ENCODE measurements at regions not wholly inside any gene's neighbourhood (a gene's known extent, or its start where the extent isn't known, plus 50 kb on each side); places are given as distances from the start of the nearest gene placed in this dataset.
"Not testable (repeated sequence)": the region's sequence is repeated elsewhere in the genome, so short reads cannot be mapped to it uniquely, and the experiment has no call there.

GRCh38 chr9:100639854-100640253 is 62.0 kb downstream of the CAVIN4 start:
- H3K36me3 ChIP-seq: no peaks in the 10 kb centered on the region
- TF ChIP-seq POLR2A (IDR thresholded peaks at IDR 0.05) (no peak), CTCF (IDR thresholded peaks at IDR 0.05) (no peak), POLR2AphosphoS5 (IDR thresholded peaks at IDR 0.05; ENCODE audit: insufficient read depth in 1 of 2, low read depth in 1 of 2) (no peak)
- intact Hi-C loops (cut with DNase I): no loop called here
- H3K9me3 ChIP-seq: no peaks in the 10 kb centered on the region
- no peak overlapping the region for H3K27ac ChIP-seq
- H3K27me3 ChIP-seq: no peaks in the 10 kb centered on the region
- H3K4me3 ChIP-seq: no peak overlapping the region
- no peak for DNase-seq (ENCODE audit: extremely low spot score in 2 of 2)
- no peaks in the 10 kb centered on the region for H3K4me1 ChIP-seq

GRCh38 chr9:100640447-100641050 is 62.7 kb downstream of the CAVIN4 start:
- H3K27me3 ChIP-seq: no peaks in the 10 kb centered on the region
- intact Hi-C loops (cut with DNase I): no loop called here
- H3K36me3 ChIP-seq: no peaks in the 10 kb centered on the region
- no peak overlapping the region for H3K27ac ChIP-seq
- TF ChIP-seq POLR2A (IDR thresholded peaks at IDR 0.05): no peak
- no peak for TF ChIP-seq CTCF (IDR thresholded peaks at IDR 0.05)
- no peak for TF ChIP-seq POLR2AphosphoS5 (IDR thresholded peaks at IDR 0.05; ENCODE audit: insufficient read depth in 1 of 2, low read depth in 1 of 2)
- H3K9me3 ChIP-seq: no peaks in the 10 kb centered on the region
- no peak overlapping the region for H3K4me3 ChIP-seq
- DNase-seq (ENCODE audit: extremely low spot score in 2 of 2): no peak
- no peaks in the 10 kb centered on the region for H3K4me1 ChIP-seq

GRCh38 chr9:100641166-100641565 is 63.3 kb downstream of the CAVIN4 start:
- DNase-seq (ENCODE audit: extremely low spot score in 2 of 2): no peak
- Histone ChIP-seq H3K27ac (no peak overlapping the region), H3K4me1 (no peaks in the 10 kb centered on the region), H3K9me3 (no peaks in the 10 kb centered on the region), H3K4me3 (no peak overlapping the region), H3K36me3 (no peaks in the 10 kb centered on the region), H3K27me3 (no peaks in the 10 kb centered on the region)
- no peak for TF ChIP-seq POLR2A (IDR thresholded peaks at IDR 0.05)
- TF ChIP-seq CTCF (IDR thresholded peaks at IDR 0.05): no peak
- no peak for TF ChIP-seq POLR2AphosphoS5 (IDR thresholded peaks at IDR 0.05; ENCODE audit: insufficient read depth in 1 of 2, low read depth in 1 of 2)
- intact Hi-C loops (cut with DNase I): no loop called here

GRCh38 chr9:100652850-100653249 is 75.0 kb downstream of the CAVIN4 start:
- DNase-seq (ENCODE audit: extremely low spot score in 2 of 2): no peak
- no peak overlapping the region for H3K4me3 ChIP-seq
- no peaks in the 10 kb centered on the region for H3K9me3 ChIP-seq
- no peak for TF ChIP-seq POLR2AphosphoS5 (IDR thresholded peaks at IDR 0.05; ENCODE audit: insufficient read depth in 1 of 2, low read depth in 1 of 2)
- H3K27ac ChIP-seq: no peak overlapping the region
- H3K27me3 ChIP-seq: no peaks in the 10 kb centered on the region
- H3K36me3 ChIP-seq: no peaks in the 10 kb centered on the region
- H3K4me1 ChIP-seq: no peaks in the 10 kb centered on the region
- intact Hi-C loops (cut with DNase I): no loop called here

GRCh38 chr9:100653643-100654334 is 75.9 kb downstream of the CAVIN4 start:
- Histone ChIP-seq H3K27me3 (no peaks in the 10 kb centered on the region), H3K4me3 (no peak overlapping the region), H3K9me3 (no peaks in the 10 kb centered on the region), H3K36me3 (no peaks in the 10 kb centered on the region), H3K4me1 (no peaks in the 10 kb centered on the region), H3K27ac (no peak overlapping the region)
- intact Hi-C loops (cut with DNase I): no loop called here
- DNase-seq (ENCODE audit: extremely low spot score in 2 of 2): no peak
- TF ChIP-seq CTCF (IDR thresholded peaks at IDR 0.05) (no peak), POLR2A (IDR thresholded peaks at IDR 0.05) (no peak), POLR2AphosphoS5 (IDR thresholded peaks at IDR 0.05; ENCODE audit: insufficient read depth in 1 of 2, low read depth in 1 of 2) (no peak)

- H3K4me3 ChIP-seq; intact Hi-C loops (cut with DNase I); DNase-seq (ENCODE audit: extremely low spot score in 2 of 2); H3K36me3 ChIP-seq; H3K4me1 ChIP-seq; H3K27me3 ChIP-seq; H3K27ac ChIP-seq; H3K9me3 ChIP-seq: not testable (repeated sequence)
Measured at GRCh38 chr9:100656851-100657250, 79.0 kb downstream of the CAVIN4 start.
